IMR-90 (cell line): ENCODE measurements at regions not wholly inside any gene's neighbourhood (a gene's known extent, or its start where the extent isn't known, plus 50 kb on each side); places are given as distances from the start of the nearest gene placed in this dataset.

Experiments
- ATAC-seq: fragments of 200-7000 bp; cut with Tn5 transposase; 2 replicates; pipeline ENCODE4 v1.9.1; 2020; ENCODE audit warnings: low read depth, mild to moderate bottlenecking, moderate library complexity
- BruUV-seq: library from RNA; stranded (reverse); fragments of 400-500 nt; replicated peaks from 2 replicates; lab custom pipeline; 2021; lab: Mats Ljungman, UMichigan
- CTCF ChIA-PET: fragments of 300-600 bp; formaldehyde crosslinking; extraction: SDS; loops from one replicate; lab custom pipeline; 2021; ENCODE audit warnings: antibody characterized with exemption; lab: Yijun Ruan, JAX
- POLR2A ChIA-PET: fragments of 300-600 bp; sonication (Branson Sonifier 250); formaldehyde crosslinking; loops from one replicate; lab custom pipeline; 2022; ENCODE audit warnings: antibody characterized with exemption; ENCODE audit not compliant: unreplicated experiment; lab: Charles Lee
- DNase-seq: peaks from one replicate; pipeline ENCODE4 v3.0.0; 2013
- H2AFZ ChIP-seq: replicated peaks from 2 replicates; pipeline ENCODE3; 2013; ENCODE audit warnings: low read length, mild to moderate bottlenecking; ENCODE audit not compliant: poor library complexity
- H2AK5ac ChIP-seq: 2 replicates; pipeline ENCODE4 v1.6.1; 2013; ENCODE audit warnings: low read depth, low read length, inconsistent platforms
- H2AK9ac ChIP-seq: replicated peaks from 2 replicates; pipeline ENCODE3; 2013; ENCODE audit warnings: mild to moderate bottlenecking, low read depth, low read length, moderate library complexity; ENCODE audit not compliant: poor library complexity
- H2BK120ac ChIP-seq: 2 replicates; pipeline ENCODE4 v1.6.1; 2013; ENCODE audit warnings: low read depth, low read length, inconsistent platforms
- H2BK15ac ChIP-seq: 3 replicates; pipeline ENCODE4 v1.6.1; 2013; ENCODE audit warnings: low read depth, low read length, inconsistent platforms
- H2BK20ac ChIP-seq: 2 replicates; pipeline ENCODE4 v1.6.1; 2013; ENCODE audit warnings: low read depth, mild to moderate bottlenecking, inconsistent platforms, low read length, moderate library complexity
- H2BK5ac ChIP-seq: 2 replicates; pipeline ENCODE4 v1.6.1; 2013; ENCODE audit warnings: mild to moderate bottlenecking, low read depth, low read length, inconsistent platforms; ENCODE audit not compliant: poor library complexity, severe bottlenecking
- H3K14ac ChIP-seq: replicated peaks from 2 replicates; pipeline ENCODE4 v1.6.1; 2013; ENCODE audit warnings: low read depth, low read length, inconsistent platforms
- H3K18ac ChIP-seq: 2 replicates; pipeline ENCODE4 v1.6.1; 2013; ENCODE audit warnings: low read depth, low read length, control low read depth
- H3K23ac ChIP-seq: 2 replicates; pipeline ENCODE4 v1.6.1; 2013; ENCODE audit warnings: low read depth, low read length, inconsistent platforms
- H3K27ac ChIP-seq: 2 replicates; pipeline ENCODE4 v1.5.1; 2013; ENCODE audit warnings: mild to moderate bottlenecking, control low read depth, low read length; ENCODE audit not compliant: insufficient read depth
- H3K27me3 ChIP-seq: 2 replicates; pipeline ENCODE4 v1.6.1; 2013; ENCODE audit warnings: low read length; ENCODE audit not compliant: control insufficient read depth, insufficient read depth
- H3K36me3 ChIP-seq: 2 replicates; pipeline ENCODE4 v1.6.1; 2013; ENCODE audit warnings: low read length, mixed read lengths; ENCODE audit not compliant: control insufficient read depth, insufficient read depth
- H3K4ac ChIP-seq: 2 replicates; pipeline ENCODE4 v1.6.1; 2013; ENCODE audit warnings: low read depth, low read length, inconsistent platforms
- H3K4me1 ChIP-seq: 2 replicates; pipeline ENCODE4 v1.6.1; 2013; ENCODE audit warnings: low read length, mixed read lengths; ENCODE audit not compliant: control insufficient read depth, insufficient read depth
- H3K4me2 ChIP-seq: 2 replicates; pipeline ENCODE4 v1.6.1; 2013; ENCODE audit warnings: low read depth, mild to moderate bottlenecking, control low read depth, low read length, moderate library complexity
- H3K4me3 ChIP-seq: 2 replicates; pipeline ENCODE4 v1.5.1; 2013; ENCODE audit warnings: low read depth, mild to moderate bottlenecking, control low read depth, low read length, moderate library complexity; ENCODE audit not compliant: insufficient read depth
- H3K56ac ChIP-seq: 2 replicates; pipeline ENCODE4 v1.6.1; 2013; ENCODE audit warnings: low read length, inconsistent platforms; ENCODE audit not compliant: insufficient read depth; ENCODE audit errors: extremely low read depth
- H3K79me1 ChIP-seq, 2 experiments: 2 replicates each; pipeline ENCODE4 v1.6.1; 2013; ENCODE audit warnings: low read length in 2 of 2, inconsistent platforms in 1 of 2, low read depth in 1 of 2
- H3K9ac ChIP-seq: 2 replicates; pipeline ENCODE4 v1.6.1; 2013; ENCODE audit warnings: low read depth, low read length, control low read depth
- H3K9me1 ChIP-seq: 2 replicates; pipeline ENCODE4 v1.6.1; 2013; ENCODE audit warnings: low read length, inconsistent platforms; ENCODE audit not compliant: insufficient read depth
- H3K9me3 ChIP-seq: 2 replicates; pipeline ENCODE4 v1.6.1; 2013; ENCODE audit warnings: low read length; ENCODE audit not compliant: control insufficient read depth, insufficient read depth
- H4K20me1 ChIP-seq: 2 replicates; pipeline ENCODE4 v1.6.1; 2013; ENCODE audit warnings: low read length, inconsistent platforms; ENCODE audit not compliant: insufficient read depth
- H4K5ac ChIP-seq: 2 replicates; pipeline ENCODE4 v1.6.1; 2013; ENCODE audit warnings: mild to moderate bottlenecking, low read depth, low read length, control low read depth
- H4K8ac ChIP-seq, 2 experiments: 2 replicates each; pipeline ENCODE4 v1.6.1; 2013; ENCODE audit warnings: low read depth in 2 of 2, low read length in 2 of 2, control low read depth in 1 of 2, inconsistent platforms in 1 of 2
- H4K91ac ChIP-seq: 2 replicates; pipeline ENCODE4 v1.6.1; 2013; ENCODE audit warnings: low read depth, low read length, inconsistent platforms; ENCODE audit not compliant: insufficient read depth
- BHLHE40 ChIP-seq: fragments of 150-350 bp; IDR thresholded peaks from 2 replicates; pipeline ENCODE4 v1.6.1; 2016; ENCODE audit warnings: mild to moderate bottlenecking, low read depth, low read length
- MAZ ChIP-seq: IDR thresholded peaks from 2 replicates; pipeline ENCODE4 v1.6.1; 2012; ENCODE audit warnings: low read depth, mild to moderate bottlenecking, low read length, improper control_type of control experiment, moderate library complexity, borderline replicate concordance
- RAD21 ChIP-seq: IDR thresholded peaks from 2 replicates; pipeline ENCODE4 v1.6.1; 2012; ENCODE audit warnings: low read length, improper control_type of control experiment
- WGBS, 2 experiments: methylation state at CpG; one replicate each; pipeline versions ENCODE4 v1.1.5 to v1.1.7; 2013; ENCODE audit warnings: missing lambda C conversion rate in 2 of 2; ENCODE audit not compliant: insufficient read length in 1 of 2; ENCODE audit errors: extremely low coverage in 2 of 2; 5-methylcytosine and 5-hydroxymethylcytosine counted together
- dilution Hi-C: fragments of 300-500 bp; cut with HindIII; formaldehyde crosslinking; loops from one replicate; pipeline ENCODE4 v1.14.3; 2018; ENCODE audit warnings: low sequenced_read_pairs; ENCODE audit not compliant: unreplicated experiment
- in situ Hi-C: fragments of 300-500 bp; cut with MboI; formaldehyde crosslinking; loops from 3 replicates; pipeline ENCODE4 v1.14.3; 2019; ENCODE audit warnings: low sequenced_read_pairs, inconsistent platforms, mixed read lengths
- intact Hi-C: fragments of 100-400 bp; cut with micrococcal nuclease; formaldehyde crosslinking; loops from 2 replicates; pipeline ENCODE4 v1.10.0; 2022

- H3K18ac ChIP-seq = no peak overlapping the region
- intact Hi-C loops = no loop called here
- H4K8ac ChIP-seq = no peak overlapping the region
- no peak overlapping the region for H2BK5ac ChIP-seq
- H3K36me3 ChIP-seq = no peaks in the 10 kb centered on the region
- no peak for DNase-seq
- in situ Hi-C loops = no loop called here
- H2AFZ ChIP-seq = no peak overlapping the region
- H2BK15ac ChIP-seq = no peak overlapping the region
- H3K14ac ChIP-seq = no peak overlapping the region
- no peak overlapping the region for H3K4me3 ChIP-seq
- no peak for ATAC-seq
- H3K9ac ChIP-seq = no peak overlapping the region
- no peaks in the 10 kb centered on the region for H3K27me3 ChIP-seq
- no peak overlapping the region for H4K91ac ChIP-seq
- no peaks in the 10 kb centered on the region for H3K79me1 ChIP-seq
- peaks cover 3% of the 10 kb centered on the region; the same call in 1 of the 2 replicates for H3K9me3 ChIP-seq
- no peak overlapping the region for H2BK20ac ChIP-seq
- TF ChIP-seq MAZ (no peak), RAD21 (no peak), BHLHE40 (no peak)
- no peak overlapping the region for H2AK9ac ChIP-seq
- ChIA-PET POLR2A (no interaction called here), CTCF (no interaction called here)
- no peak overlapping the region for H3K56ac ChIP-seq
- no peaks in the 10 kb centered on the region for H3K9me1 ChIP-seq
- H3K4me1 ChIP-seq = no peaks in the 10 kb centered on the region
- H3K23ac ChIP-seq = no peak overlapping the region
- no peak overlapping the region for H3K27ac ChIP-seq
- H4K5ac ChIP-seq = no peak overlapping the region
- H3K4ac ChIP-seq = no peak overlapping the region
- no CpG with 5 or more reads among the region's 1 CpG for WGBS, 2 experiments
- H3K4me2 ChIP-seq = no peak overlapping the region
- dilution Hi-C loops = no loop called here
- no peak overlapping the region for H2AK5ac ChIP-seq
- no peak overlapping the region for H2BK120ac ChIP-seq
- no peaks in the 10 kb centered on the region for H4K20me1 ChIP-seq
- no TSS peak for BruUV-seq
These were observed 260.9 kb downstream of the OXSM start for GRCh38 chr3:26050776-26051175.
